ENCODE measurements at regions not wholly inside any gene's neighbourhood (a gene's known extent, or its start where the extent isn't known, plus 50 kb on each side); places are given as distances from the start of the nearest gene placed in this dataset.

DNA sequence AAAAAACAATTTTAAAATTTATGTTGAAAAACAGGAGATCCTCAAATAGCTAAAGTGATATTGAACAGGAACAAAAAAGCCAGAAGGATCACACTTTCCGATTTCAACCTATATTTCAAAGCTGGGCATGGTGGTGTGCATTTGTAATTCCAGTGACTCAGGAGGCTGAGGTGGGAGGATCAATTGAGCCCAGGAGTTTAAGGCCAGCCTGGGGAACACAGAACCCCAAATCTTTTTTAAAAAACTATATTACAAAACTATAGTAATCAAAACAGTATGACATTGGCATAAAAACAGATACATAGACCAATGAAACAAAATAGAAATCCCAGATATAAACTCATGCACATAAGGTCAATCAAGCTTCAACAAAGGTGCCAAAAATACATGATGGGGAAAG lies 68.4 kb downstream of the MEX3B start:
- DNase-seq (no peak), ATAC-seq (no peak)
- Histone ChIP-seq H3K27ac (no peak overlapping the region), H3K27me3 (no peaks in the 10 kb centered on the region), H3K4me1 (peaks cover 0 to 3% (median 0%) of the 10 kb centered on the region in 12 donors), H3K4me3 (no peak overlapping the region), H3K9me3 (peaks cover 0 to 35% (median 15%) of the 10 kb centered on the region in 12 donors), H3K36me3 (no peaks in the 10 kb centered on the region)
- TF ChIP-seq, protein P1, sequence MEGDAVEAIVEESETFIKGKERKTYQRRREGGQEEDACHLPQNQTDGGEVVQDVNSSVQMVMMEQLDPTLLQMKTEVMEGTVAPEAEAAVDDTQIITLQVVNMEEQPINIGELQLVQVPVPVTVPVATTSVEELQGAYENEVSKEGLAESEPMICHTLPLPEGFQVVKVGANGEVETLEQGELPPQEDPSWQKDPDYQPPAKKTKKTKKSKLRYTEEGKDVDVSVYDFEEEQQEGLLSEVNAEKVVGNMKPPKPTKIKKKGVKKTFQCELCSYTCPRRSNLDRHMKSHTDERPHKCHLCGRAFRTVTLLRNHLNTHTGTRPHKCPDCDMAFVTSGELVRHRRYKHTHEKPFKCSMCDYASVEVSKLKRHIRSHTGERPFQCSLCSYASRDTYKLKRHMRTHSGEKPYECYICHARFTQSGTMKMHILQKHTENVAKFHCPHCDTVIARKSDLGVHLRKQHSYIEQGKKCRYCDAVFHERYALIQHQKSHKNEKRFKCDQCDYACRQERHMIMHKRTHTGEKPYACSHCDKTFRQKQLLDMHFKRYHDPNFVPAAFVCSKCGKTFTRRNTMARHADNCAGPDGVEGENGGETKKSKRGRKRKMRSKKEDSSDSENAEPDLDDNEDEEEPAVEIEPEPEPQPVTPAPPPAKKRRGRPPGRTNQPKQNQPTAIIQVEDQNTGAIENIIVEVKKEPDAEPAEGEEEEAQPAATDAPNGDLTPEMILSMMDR (IDR thresholded peaks at IDR 0.05): no peak
- no peak for TF ChIP-seq POLR2A (IDR thresholded peaks at IDR 0.05)
- intact Hi-C loops (cut with DNase I): no loop called here
- 92 to 97% (median 97%) methylated on average over 1 of the region's 1 CpG for WGBS, 4 donors

DNA sequence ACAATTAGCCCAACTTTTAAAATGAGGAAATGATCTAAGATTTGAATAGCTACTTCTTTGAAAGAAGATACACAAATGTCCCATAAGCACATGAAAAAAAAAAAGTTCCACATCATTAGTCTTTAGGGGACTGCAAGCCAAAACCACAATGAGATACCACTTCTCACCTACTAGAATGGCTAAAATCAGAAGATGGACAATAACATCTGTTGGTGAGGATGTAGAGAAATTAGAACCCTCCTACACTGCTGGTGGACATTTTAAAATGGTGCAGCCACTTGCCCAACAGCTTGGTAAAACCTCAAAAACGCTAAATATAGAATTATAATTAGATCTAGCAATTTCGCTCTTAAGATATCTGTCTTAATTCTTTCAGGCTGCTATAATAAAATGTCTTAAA lies 77.1 kb downstream of the MEX3B start:
- H3K36me3 ChIP-seq: no peaks in the 10 kb centered on the region
- TF ChIP-seq, protein P1 (IDR thresholded peaks at IDR 0.05): no peak
- no peak for TF ChIP-seq POLR2A (IDR thresholded peaks at IDR 0.05)
- intact Hi-C loops (cut with DNase I): no loop called here
- no peaks in the 10 kb centered on the region for H3K4me1 ChIP-seq
- 87 to 95% (median 89%) methylated on average over 2 of the region's 2 CpGs for WGBS, 4 donors
- no peak for DNase-seq
- H3K27ac ChIP-seq: no peak overlapping the region
- no peak for ATAC-seq
- H3K9me3 ChIP-seq: peaks cover 0 to 7% (median 0%) of the 10 kb centered on the region in 12 donors
- no peak overlapping the region for H3K4me3 ChIP-seq
- H3K27me3 ChIP-seq: no peaks in the 10 kb centered on the region

DNA sequence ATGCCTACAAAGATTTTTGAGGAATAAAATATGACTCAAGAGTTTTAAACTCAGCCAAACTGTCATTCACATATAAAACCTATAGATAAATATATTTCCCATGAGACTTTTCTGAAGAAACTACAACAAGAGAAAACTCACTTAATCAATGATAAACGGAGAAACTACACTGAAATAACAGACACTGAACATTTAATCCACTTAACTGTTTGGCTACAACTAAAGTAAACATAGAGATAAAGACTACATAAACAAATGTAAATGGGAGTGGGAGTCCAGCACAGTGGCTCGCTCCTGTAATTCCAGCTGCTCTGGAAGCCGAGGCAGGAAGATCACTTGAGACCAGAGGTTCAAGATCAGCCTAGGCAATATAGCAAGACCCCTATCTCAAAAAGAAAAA lies 79.2 kb downstream of the MEX3B start:
- intact Hi-C loops (cut with DNase I): no loop called here
- Histone ChIP-seq H3K4me3 (no peak overlapping the region), H3K36me3 (no peaks in the 10 kb centered on the region), H3K4me1 (no peaks in the 10 kb centered on the region), H3K9me3 (peaks cover 0 to 7% (median 0%) of the 10 kb centered on the region in 12 donors), H3K27me3 (no peaks in the 10 kb centered on the region), H3K27ac (no peak overlapping the region)
- ATAC-seq: no peak
- 51 to 64% (median 57%) methylated on average over 3 of the region's 3 CpGs for WGBS, 4 donors
- no peak for DNase-seq
- no peak for TF ChIP-seq POLR2A (IDR thresholded peaks at IDR 0.05)

DNA sequence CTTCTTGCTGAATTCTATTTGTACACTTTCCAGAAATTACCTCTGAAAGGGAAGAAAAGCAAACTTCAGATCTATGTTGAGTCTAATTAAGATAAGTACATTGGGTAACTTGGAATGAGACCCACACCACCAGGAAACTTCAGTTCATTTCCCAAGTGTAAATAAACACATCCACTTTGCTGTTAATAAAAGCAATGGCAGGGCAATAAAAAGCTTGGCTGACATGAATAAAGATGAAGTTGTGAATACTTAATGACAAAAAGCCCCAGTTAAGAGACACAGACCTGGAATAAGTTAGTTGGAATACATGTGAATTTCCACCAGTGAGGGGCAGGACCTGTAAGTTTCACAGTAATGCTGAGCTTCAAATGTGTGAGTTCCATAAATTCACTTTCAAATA lies 83.3 kb downstream of the MEX3B start:
- no peak for ATAC-seq
- peaks cover 0 to 7% (median 0%) of the 10 kb centered on the region in 12 donors for H3K9me3 ChIP-seq
- no peaks in the 10 kb centered on the region for H3K27me3 ChIP-seq
- no peaks in the 10 kb centered on the region for H3K4me1 ChIP-seq
- DNase-seq: no peak
- TF ChIP-seq POLR2A (IDR thresholded peaks at IDR 0.05): no peak
- TF ChIP-seq, protein P1 (IDR thresholded peaks at IDR 0.05): no peak
- H3K4me3 ChIP-seq: no peak overlapping the region
- H3K36me3 ChIP-seq: no peaks in the 10 kb centered on the region
- intact Hi-C loops (cut with DNase I): no loop called here
- H3K27ac ChIP-seq: no peak overlapping the region

DNA sequence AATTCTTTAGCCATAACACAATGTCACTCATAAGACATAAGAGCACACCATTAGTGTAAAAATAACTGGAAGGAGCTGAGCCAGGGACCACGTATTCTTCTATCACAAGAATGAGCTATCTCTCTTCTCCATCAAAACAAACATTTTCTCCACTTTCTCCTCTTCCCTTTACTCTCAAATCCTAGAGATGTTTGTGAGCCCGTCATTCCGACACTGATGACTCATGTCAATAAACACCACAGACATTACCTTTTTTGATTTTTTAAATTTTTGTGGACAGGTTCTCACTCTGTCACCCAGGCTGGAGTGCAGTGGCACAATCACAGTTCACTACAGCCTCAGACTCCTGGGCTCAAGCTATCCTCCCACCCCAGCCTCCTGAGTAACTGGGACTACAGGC lies 86.6 kb downstream of the MEX3B start:
- no peaks in the 10 kb centered on the region for H3K36me3 ChIP-seq
- H3K27me3 ChIP-seq: no peaks in the 10 kb centered on the region
- WGBS, 4 donors: 82 to 86% (median 85%) methylated on average over 3 of the region's 3 CpGs
- no peaks in the 10 kb centered on the region for H3K9me3 ChIP-seq
- ATAC-seq: no peak
- intact Hi-C loops (cut with DNase I): loop anchor here in 2 of 10 donors (5.0 to 10.0 kb wide), 2 partner anchors 86 to 88 kb away; partner anchors contain the start of gene MEX3B (in 2 of the 2)
- no peak for DNase-seq
- H3K27ac ChIP-seq: no peak overlapping the region
- H3K4me3 ChIP-seq: no peak overlapping the region
- TF ChIP-seq, protein P1 (IDR thresholded peaks at IDR 0.05): no peak
- no peak for TF ChIP-seq POLR2A (IDR thresholded peaks at IDR 0.05)
- peaks cover 0 to 4% (median 0%) of the 10 kb centered on the region in 12 donors for H3K4me1 ChIP-seq
